ENCODE measurements at regions not wholly inside any gene's neighbourhood (a gene's known extent, or its start where the extent isn't known, plus 50 kb on each side); places are given as distances from the start of the nearest gene placed in this dataset.

DNA sequence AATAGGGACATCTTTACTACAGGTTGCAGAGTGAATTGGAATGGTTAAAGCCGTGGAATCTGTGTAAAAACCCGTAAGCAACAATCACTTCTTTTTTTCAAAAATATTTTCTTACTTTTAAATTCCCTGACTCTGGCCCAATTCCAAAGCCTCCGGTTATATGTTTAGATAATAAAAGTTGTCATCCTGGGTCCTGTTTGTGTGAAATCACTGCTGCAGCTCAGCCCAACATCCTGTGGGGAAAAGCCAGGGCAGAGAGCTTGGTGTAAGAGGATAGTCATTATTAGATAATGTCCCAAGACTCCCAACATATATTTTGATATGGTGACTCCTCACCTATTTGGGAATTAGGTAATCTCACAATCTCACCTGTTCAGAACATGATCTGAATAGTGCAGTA is 586.0 kb upstream of the BRINP1 start:
- no peak for TF ChIP-seq EZH2phosphoT487 (IDR thresholded peaks at IDR 0.05; ENCODE audit: borderline replicate concordance, low read depth, low read length)
- TF ChIP-seq, protein P1, sequence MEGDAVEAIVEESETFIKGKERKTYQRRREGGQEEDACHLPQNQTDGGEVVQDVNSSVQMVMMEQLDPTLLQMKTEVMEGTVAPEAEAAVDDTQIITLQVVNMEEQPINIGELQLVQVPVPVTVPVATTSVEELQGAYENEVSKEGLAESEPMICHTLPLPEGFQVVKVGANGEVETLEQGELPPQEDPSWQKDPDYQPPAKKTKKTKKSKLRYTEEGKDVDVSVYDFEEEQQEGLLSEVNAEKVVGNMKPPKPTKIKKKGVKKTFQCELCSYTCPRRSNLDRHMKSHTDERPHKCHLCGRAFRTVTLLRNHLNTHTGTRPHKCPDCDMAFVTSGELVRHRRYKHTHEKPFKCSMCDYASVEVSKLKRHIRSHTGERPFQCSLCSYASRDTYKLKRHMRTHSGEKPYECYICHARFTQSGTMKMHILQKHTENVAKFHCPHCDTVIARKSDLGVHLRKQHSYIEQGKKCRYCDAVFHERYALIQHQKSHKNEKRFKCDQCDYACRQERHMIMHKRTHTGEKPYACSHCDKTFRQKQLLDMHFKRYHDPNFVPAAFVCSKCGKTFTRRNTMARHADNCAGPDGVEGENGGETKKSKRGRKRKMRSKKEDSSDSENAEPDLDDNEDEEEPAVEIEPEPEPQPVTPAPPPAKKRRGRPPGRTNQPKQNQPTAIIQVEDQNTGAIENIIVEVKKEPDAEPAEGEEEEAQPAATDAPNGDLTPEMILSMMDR (conservative IDR thresholded peaks at IDR 0.05; ENCODE audit: low read length): no peak

All from OCI-LY7 (cell line).